Hindlimb muscle (tissue), 1 donor: ENCODE measurements at regions not wholly inside any gene's neighbourhood (a gene's known extent, or its start where the extent isn't known, plus 50 kb on each side); places are given as distances from the start of the nearest gene placed in this dataset.
"Not testable (repeated sequence)": the region's sequence is repeated elsewhere in the genome, so short reads cannot be mapped to it uniquely, and the experiment has no call there.

Source experiments
- DNase-seq: peaks from one replicate; pipeline ENCODE4 v3.0.0-alpha.2; 2013

DNA sequence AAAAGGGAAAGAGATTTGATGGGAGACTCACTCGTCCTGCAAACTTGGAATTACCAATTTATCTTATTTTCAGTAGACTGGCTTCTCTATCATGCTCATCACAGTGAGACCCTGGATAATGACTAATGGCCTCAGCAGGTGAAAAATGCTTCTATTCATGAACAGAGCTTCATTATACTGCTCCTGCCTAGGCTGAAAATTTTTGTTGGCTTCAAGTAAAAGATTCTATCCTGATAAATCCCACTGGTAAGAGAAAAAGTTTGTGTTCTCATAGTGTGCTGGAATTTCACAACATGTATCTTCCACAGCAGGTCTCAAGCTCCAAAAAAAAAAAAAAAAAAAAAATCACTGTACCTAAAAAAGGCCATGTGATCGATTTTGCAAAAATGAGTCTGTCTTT lies 329.3 kb upstream of the FZD8 start:
- no peak for DNase-seq

DNA sequence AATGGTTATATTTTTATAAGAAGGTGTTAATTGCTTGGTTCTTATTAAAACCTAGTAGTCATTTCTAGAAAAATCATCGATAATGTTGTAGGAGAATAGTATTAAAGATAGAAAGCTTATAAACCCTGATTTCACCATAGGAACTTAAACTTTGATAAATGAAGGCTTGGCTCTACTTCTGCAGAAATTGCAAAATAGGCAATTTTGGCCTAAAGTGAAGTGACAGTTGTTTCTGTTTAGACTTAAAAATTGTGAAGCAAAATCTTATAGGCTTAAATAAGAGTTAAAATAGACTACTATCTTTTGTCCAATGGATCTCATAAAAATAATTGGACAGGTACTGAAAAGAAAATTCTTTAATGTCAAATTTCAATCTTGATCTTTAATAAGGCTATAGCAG lies 321.6 kb upstream of the FZD8 start:
- no peak for DNase-seq

DNA sequence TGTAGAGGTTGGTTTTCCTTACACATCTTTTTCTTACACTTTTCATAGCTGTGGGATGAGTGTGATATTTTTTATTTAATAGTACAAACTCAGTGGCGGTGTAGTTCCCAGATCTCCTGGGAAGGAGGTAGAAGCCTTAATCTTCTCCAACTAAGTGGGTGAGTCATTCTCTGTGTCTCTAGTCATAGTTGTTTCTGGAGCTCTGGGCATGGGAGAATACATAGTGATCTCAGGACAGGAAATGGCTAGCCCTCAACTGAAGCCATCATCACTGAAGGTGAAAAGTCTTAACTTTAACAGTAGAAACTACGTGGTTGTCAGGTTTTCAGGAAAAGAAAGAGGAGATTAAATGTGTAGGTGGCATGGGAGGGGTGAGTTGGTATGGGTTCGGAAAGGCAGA lies 319.4 kb upstream of the FZD8 start:
- no peak for DNase-seq

GRCh38 chr10:35959252-35959651 lies 317.2 kb upstream of the FZD8 start:
- DNase-seq: peak; percentile 64

DNA sequence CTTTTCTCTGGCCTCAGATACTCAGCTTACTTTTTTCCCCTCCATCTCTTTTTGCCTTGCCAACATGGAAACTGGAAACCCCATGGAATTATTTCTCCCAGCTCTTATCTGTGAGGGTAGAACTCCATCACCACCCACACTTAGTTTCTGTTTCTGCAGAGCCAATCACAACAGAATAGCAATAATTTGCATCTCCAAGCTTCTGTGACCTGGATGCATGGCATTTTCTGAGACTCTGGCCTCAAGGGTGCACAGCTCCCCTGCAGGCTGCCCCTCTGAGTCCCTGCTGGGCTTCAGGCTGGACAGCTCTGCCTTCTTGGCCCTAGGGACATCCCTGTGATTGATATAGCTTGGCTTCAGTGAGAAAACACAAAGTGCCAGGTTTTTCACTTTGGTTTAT lies 316.5 kb upstream of the FZD8 start:
- DNase-seq: not testable (repeated sequence)

- no peak for DNase-seq
These were observed 308.6 kb upstream of the FZD8 start for GRCh38 chr10:35950701-35951100.

DNA sequence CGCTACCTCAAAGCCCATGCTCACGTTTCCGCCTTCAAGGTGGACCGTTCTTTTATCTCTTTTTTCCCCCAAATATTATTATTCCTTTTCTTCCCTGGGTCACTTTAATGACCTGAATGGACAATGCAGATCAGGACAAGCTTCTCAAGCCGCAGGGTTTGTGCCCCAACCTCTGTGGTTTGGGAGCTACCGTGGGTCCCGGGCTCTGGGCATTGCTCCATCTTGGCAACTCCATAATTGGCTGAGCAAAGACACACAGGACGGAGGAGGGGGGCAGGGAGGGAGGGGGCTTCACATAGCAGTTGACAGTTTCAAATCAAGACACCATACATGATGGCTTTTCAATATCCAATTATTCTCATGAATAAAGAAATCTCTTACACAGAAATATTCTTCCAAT lies 308.1 kb upstream of the FZD8 start:
- no peak for DNase-seq

DNA sequence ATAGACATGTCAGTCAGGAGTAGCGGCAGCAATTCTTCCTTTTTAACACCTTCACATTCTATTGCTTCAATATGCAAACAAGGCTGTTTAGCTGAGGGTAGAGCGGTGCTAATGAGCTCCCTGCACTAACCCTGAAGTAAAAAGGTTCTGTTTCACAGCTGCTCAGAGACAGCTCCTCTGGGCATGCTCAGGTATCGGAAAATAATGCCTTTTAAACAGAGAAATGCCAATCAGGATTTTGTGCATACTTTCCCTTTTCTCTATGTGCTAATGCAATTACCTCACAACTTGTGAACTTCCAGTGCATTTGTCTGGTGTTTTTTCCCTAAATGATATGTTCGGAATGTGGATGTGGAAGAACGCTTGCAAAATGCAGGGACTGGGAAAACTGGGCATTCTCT lies 307.7 kb upstream of the FZD8 start:
- DNase-seq: no peak

- no peak for DNase-seq
These were observed 304.5 kb upstream of the FZD8 start for GRCh38 chr10:35946556-35946955.

DNA sequence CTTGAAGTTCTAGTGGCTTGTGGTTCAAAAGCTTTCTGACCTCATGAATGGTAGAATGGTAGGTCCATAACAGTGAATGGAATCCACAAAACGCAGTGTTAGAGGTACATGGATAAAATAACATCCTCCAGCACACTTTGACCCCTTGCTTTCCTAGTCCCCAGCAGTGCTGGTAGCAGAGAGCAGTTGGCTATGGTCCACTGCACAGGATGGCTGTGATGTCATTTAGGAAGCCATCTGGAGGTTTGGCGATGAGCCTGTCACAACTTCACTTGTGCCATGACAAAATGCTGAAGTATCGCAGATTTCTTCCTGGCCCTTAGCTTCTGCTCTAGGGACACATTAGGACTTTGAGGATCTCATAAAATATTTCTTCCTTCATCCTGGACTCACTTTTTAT lies 300.0 kb upstream of the FZD8 start:
- no peak for DNase-seq

- peak; percentile 75 for DNase-seq
These were observed 298.3 kb upstream of the FZD8 start for GRCh38 chr10:35940141-35941041.

GRCh38 chr10:35938160-35938559 lies 296.1 kb upstream of the FZD8 start:
- DNase-seq: no peak

DNA sequence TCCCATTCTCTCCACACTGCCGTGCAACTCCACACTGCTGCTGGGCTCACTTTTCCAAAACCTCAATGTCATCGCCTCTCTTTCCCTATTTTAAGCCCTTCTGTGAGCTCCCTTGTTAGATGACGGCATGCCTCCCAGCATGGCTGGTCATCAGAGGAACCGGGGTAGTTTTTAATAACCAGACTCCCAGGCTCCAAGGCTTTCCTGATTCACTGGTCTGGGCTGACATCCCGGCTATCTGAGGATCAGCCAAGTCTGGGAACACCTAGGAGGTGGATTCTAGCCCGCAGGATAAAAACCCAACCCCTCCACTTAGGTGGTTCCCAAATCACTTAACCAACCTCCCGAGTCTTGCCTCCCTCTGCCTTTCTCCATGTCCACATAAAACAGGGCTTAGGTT lies 295.4 kb upstream of the FZD8 start:
- DNase-seq: no peak

DNA sequence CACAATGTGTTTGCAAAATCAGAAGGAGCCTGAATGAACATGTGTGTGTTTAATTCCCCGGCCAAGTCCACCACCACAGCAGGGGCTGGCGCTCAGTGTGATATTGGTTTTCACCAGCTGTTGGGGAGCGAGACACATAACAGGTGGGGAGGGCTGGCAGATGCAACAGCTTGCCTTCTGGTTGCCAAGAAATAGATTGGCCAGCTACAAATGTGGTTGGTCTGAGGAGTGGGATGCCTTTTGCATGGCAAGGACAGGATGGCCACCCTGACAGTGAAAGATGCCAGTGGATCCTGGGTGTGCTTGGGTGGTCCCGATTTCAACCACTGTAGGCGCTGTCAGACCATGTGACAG lies 292.5 kb upstream of the FZD8 start:
- no peak for DNase-seq

DNA sequence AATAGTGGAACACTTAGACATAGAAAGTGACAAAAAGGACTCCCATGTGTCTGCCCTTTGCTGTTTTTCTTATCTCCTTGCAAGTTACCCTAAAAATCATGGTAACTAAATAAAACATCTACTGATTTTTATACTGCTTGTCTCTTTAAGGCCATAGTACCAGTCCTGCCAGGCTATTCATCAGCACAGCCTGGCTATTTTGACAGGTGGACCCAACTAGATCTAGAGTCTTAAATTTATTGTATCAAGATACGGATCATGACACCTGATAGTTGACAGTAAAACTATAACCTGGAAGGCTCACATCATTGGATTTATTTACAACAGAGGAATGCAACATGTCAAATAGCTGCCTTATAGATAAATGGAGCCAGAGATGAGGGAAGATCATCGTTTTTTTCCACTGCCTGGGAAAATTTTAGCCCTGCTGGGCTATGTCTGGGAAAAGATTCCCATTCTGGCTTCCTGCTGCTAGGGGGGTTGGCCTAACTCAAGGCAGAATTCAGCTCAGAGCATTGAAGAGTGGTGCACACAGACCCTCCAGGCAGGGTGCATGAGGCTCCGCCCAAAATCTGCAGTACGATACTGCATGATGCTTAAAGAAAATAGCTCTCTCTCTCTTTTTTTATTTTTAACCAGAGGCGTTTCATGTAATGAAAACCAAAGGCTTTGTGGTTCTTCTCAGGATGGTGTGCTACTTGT lies 292.0 kb upstream of the FZD8 start:
- no peak for DNase-seq

DNA sequence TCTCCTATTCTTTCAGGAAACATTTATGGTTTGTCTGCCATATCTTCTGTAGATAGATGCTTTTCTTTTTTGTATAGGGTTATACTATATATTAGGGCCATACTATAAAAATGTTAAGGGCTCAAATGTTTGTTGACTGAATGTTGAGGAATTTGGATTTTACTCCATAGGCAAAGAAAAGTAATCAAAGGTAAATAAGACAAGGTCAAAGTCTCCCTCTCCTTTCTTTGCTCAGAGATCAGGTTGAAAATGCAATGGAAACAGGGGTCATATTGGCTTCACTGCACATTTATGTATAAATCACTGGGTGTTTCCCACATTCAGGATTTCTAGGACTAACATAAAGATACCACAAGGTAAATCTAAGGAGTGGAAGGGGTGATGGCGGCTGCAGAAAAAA lies 291.4 kb upstream of the FZD8 start:
- DNase-seq: no peak

GRCh38 chr10:35929962-35930361 lies 287.9 kb upstream of the FZD8 start:
- not testable (repeated sequence) for DNase-seq

DNA sequence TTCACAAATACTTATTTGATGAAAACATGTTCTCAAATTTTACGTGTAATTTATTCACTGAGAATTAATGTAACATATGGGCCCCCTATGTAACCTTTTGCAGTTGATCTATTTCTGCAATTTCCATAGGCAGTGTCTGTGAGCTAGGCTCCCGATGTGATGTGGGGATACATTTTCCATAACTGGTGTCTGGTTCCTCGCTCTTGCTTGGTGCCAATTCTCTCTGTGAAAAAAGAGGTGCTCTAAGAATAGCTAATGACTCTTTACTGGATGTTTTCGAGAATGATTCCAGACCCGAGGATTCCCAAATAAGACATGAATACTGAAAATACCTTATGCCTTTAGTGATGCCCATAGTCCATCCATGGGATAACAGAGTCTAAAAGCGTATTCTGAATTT lies 286.7 kb upstream of the FZD8 start:
- peak; percentile 69 for DNase-seq

DNA sequence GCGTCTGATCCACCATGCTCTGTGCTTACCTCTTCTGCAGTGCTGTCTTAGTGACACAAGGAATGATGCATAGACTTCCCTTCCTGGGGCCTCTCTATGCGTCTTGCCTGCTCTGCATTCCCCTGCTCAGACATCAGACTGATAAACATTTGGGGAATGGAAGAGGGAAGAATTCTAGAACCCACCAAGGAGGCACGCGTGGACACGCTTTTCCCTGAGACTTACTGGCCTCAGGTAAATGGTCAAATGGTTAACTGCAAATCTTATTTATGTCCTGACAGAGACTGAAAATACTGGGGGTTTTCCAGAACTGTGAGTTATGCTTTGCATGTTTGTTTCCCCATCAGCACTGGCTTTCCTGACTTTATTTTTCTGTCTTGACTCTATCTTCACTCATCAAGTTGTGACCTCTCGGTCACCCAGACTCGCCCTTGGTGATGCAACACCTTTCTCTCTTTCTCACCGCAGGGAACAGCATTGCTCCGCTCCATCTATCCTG lies 285.9 kb upstream of the FZD8 start:
- DNase-seq: no peak

GRCh38 chr10:35927341-35927740 lies 285.2 kb upstream of the FZD8 start:
- DNase-seq: no peak

GRCh38 chr10:35926846-35927245 lies 284.8 kb upstream of the FZD8 start:
- no peak for DNase-seq

GRCh38 chr10:35925493-35925892 lies 283.4 kb upstream of the FZD8 start:
- DNase-seq: no peak

DNA sequence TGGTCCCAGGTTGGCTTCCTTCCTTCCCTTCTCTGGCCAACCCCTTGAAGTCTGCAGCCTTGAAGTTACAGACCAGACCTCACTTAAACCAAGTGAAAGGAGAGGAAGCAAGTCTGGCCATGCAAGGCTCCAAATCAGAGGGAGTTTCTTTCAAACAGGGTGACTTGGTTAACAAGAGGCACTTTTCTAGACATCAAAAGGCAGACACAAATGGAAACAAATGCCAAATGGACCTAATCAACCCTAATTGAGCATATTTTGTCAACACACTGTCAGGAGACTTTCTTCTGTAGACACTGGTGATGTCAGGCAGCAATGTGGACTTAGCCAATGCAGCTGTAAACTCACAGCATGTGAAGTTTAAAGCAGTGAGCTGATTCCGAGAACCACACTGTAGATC lies 282.7 kb upstream of the FZD8 start:
- DNase-seq: no peak
